Panc1 (cell line): ENCODE measurements at regions not wholly inside any gene's neighbourhood (a gene's known extent, or its start where the extent isn't known, plus 50 kb on each side); places are given as distances from the start of the nearest gene placed in this dataset.

Experiments
- POLR2AphosphoS5 ChIP-seq: IDR thresholded peaks from 2 replicates; pipeline ENCODE4 v1.6.1; 2012; ENCODE audit warnings: mild to moderate bottlenecking, low read depth, low read length, moderate library complexity
- TF ChIP-seq, protein P1 (sequence below), 2 experiments: IDR thresholded peaks; 2 replicates each; pipeline ENCODE4 v1.6.1; 2011 to 2012; ENCODE audit warnings: low read depth in 2 of 2, control low read depth in 1 of 2, low read length in 1 of 2, mild to moderate bottlenecking in 1 of 2, moderate library complexity in 1 of 2; ENCODE audit not compliant: insufficient read depth in 1 of 2
- TF ChIP-seq, protein P2 (sequence below): fragments of 450-650 bp; IDR thresholded peaks from 2 replicates; pipeline ENCODE4 v1.5.1; 2017; ENCODE audit warnings: mild to moderate bottlenecking

DNA sequence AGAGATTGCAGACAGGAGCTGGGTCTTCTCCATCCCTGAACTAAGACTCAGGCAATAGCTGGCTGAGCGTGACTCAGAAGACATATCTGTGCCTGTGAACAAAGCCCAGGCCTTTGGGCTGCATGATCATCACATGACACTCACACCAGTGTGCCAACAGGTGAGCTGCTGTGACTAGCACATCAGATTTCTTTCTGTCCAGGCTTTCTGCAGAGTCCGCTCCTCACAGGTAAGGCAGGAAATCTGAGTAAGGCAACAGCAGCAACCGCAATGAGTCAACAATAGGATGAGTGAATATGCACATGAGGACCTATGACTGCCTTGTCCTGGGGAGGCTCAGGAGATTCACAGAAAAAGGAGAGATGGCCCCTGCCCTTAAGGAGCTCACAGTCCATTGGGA is 293.6 kb downstream of the ACTL7B start:
- TF ChIP-seq, protein P1, sequence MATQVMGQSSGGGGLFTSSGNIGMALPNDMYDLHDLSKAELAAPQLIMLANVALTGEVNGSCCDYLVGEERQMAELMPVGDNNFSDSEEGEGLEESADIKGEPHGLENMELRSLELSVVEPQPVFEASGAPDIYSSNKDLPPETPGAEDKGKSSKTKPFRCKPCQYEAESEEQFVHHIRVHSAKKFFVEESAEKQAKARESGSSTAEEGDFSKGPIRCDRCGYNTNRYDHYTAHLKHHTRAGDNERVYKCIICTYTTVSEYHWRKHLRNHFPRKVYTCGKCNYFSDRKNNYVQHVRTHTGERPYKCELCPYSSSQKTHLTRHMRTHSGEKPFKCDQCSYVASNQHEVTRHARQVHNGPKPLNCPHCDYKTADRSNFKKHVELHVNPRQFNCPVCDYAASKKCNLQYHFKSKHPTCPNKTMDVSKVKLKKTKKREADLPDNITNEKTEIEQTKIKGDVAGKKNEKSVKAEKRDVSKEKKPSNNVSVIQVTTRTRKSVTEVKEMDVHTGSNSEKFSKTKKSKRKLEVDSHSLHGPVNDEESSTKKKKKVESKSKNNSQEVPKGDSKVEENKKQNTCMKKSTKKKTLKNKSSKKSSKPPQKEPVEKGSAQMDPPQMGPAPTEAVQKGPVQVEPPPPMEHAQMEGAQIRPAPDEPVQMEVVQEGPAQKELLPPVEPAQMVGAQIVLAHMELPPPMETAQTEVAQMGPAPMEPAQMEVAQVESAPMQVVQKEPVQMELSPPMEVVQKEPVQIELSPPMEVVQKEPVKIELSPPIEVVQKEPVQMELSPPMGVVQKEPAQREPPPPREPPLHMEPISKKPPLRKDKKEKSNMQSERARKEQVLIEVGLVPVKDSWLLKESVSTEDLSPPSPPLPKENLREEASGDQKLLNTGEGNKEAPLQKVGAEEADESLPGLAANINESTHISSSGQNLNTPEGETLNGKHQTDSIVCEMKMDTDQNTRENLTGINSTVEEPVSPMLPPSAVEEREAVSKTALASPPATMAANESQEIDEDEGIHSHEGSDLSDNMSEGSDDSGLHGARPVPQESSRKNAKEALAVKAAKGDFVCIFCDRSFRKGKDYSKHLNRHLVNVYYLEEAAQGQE (IDR thresholded peaks at IDR 0.05; ENCODE audit: insufficient read depth in 1 of 2, low read depth in 2 of 2, low read length in 1 of 2): no peak
- TF ChIP-seq, protein P2, sequence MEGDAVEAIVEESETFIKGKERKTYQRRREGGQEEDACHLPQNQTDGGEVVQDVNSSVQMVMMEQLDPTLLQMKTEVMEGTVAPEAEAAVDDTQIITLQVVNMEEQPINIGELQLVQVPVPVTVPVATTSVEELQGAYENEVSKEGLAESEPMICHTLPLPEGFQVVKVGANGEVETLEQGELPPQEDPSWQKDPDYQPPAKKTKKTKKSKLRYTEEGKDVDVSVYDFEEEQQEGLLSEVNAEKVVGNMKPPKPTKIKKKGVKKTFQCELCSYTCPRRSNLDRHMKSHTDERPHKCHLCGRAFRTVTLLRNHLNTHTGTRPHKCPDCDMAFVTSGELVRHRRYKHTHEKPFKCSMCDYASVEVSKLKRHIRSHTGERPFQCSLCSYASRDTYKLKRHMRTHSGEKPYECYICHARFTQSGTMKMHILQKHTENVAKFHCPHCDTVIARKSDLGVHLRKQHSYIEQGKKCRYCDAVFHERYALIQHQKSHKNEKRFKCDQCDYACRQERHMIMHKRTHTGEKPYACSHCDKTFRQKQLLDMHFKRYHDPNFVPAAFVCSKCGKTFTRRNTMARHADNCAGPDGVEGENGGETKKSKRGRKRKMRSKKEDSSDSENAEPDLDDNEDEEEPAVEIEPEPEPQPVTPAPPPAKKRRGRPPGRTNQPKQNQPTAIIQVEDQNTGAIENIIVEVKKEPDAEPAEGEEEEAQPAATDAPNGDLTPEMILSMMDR: no peak
- no peak for TF ChIP-seq POLR2AphosphoS5
